DOHH2 (cell line): ENCODE measurements at regions not wholly inside any gene's neighbourhood (a gene's known extent, or its start where the extent isn't known, plus 50 kb on each side); places are given as distances from the start of the nearest gene placed in this dataset.

Source experiments
- H3F3A ChIP-seq: fragments of 200-600 bp; sonication (generic), shearing (Covaris generic); 2 replicates; pipeline ENCODE4 v1.6.0; 2016; ENCODE audit warnings: antibody characterized with exemption, mild to moderate bottlenecking; ENCODE audit not compliant: control insufficient read depth, insufficient read depth
- H3K27ac ChIP-seq: fragments of 200-600 bp; sonication (generic); 2 replicates; pipeline ENCODE4 v1.5.1; 2014; ENCODE audit warnings: low read depth, mild to moderate bottlenecking, low read length, moderate library complexity
- H3K27me3 ChIP-seq: fragments of 200-600 bp; sonication (generic); 2 replicates; pipeline ENCODE4 v1.6.1; 2014; ENCODE audit warnings: mild to moderate bottlenecking, low read length, mixed read lengths; ENCODE audit not compliant: control insufficient read depth
- H3K36me3 ChIP-seq: fragments of 200-600 bp; sonication (generic); 2 replicates; pipeline ENCODE4 v1.6.1; 2014; ENCODE audit warnings: mild to moderate bottlenecking, low read length, moderate library complexity, mixed read lengths; ENCODE audit not compliant: control insufficient read depth
- H3K4me1 ChIP-seq: fragments of 200-600 bp; sonication (generic); 2 replicates; pipeline ENCODE4 v1.6.1; 2014; ENCODE audit warnings: mild to moderate bottlenecking, low read length, mixed read lengths; ENCODE audit not compliant: control insufficient read depth
- H3K4me2 ChIP-seq: fragments of 200-600 bp; sonication (generic); 2 replicates; pipeline ENCODE4 v1.6.0; 2014; ENCODE audit warnings: mild to moderate bottlenecking, low read length, moderate library complexity
- H3K4me3 ChIP-seq: fragments of 200-600 bp; sonication (generic); 2 replicates; pipeline ENCODE4 v1.5.1; 2014; ENCODE audit warnings: mild to moderate bottlenecking, low read length, mixed read lengths
- H3K79me2 ChIP-seq: fragments of 200-600 bp; sonication (generic); 2 replicates; pipeline ENCODE4 v1.6.1; 2014; ENCODE audit warnings: mild to moderate bottlenecking, low read length, mixed read lengths; ENCODE audit not compliant: control insufficient read depth
- H3K9me2 ChIP-seq: fragments of 200-600 bp; sonication (generic); replicated peaks from 2 replicates; pipeline ENCODE4 v1.6.1; 2014; ENCODE audit warnings: mild to moderate bottlenecking, low read length, mixed read lengths; ENCODE audit not compliant: control insufficient read depth
- H3K9me3 ChIP-seq: fragments of 200-600 bp; sonication (generic); 2 replicates; pipeline ENCODE4 v1.6.1; 2014; ENCODE audit warnings: antibody characterized with exemption, low read length, mixed read lengths; ENCODE audit not compliant: control insufficient read depth, insufficient read depth
- H4K20me1 ChIP-seq: fragments of 200-600 bp; sonication (generic); 2 replicates; pipeline ENCODE4 v1.6.0; 2014; ENCODE audit warnings: low read depth, mild to moderate bottlenecking, antibody characterized with exemption, low read length, moderate library complexity; ENCODE audit not compliant: control insufficient read depth, insufficient read depth
- EZH2phosphoT487 ChIP-seq: fragments of 200-600 bp; sonication (generic); IDR thresholded peaks from 2 replicates; pipeline ENCODE4 v1.6.1; 2017; ENCODE audit warnings: borderline replicate concordance, mild to moderate bottlenecking, antibody characterized with exemption, low read length, moderate library complexity, mixed read lengths
- TF ChIP-seq, protein P1 (sequence below): fragments of 200-600 bp; sonication (generic); IDR thresholded peaks from one replicate; pipeline ENCODE4 v1.5.1; 2014; ENCODE audit warnings: antibody characterized with exemption, mild to moderate bottlenecking, low read depth, low read length; ENCODE audit not compliant: poor library complexity, severe bottlenecking

DNA sequence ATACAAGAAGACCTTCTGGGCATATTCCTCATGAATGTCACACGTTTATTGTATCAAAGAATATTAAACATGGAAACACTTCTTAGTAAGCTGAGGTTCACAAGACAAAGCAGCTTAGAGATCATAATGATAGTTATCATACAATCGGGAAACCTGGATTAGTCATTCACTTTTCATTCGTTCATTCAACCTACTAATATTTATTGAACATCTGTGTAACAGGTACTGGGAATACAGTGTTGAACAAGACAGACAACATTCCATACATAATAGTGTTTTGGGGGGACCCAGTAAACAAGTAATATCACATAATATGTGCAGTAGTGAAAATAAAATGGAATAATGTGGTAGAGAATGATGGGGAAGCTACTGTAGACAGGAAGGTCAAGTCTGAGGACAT is 100.6 kb upstream of the GRIP1 start:
- Histone ChIP-seq H3K27me3 (no peaks in the 10 kb centered on the region), H4K20me1 (no peaks in the 10 kb centered on the region), H3K9me2 (no peaks in the 10 kb centered on the region), H3K4me3 (no peak overlapping the region), H3K9me3 (no peaks in the 10 kb centered on the region), H3F3A (no peaks in the 10 kb centered on the region), H3K4me2 (no peak overlapping the region), H3K36me3 (no peaks in the 10 kb centered on the region), H3K27ac (no peak overlapping the region), H3K79me2 (no peaks in the 10 kb centered on the region), H3K4me1 (no peaks in the 10 kb centered on the region)
- TF ChIP-seq, protein P1, sequence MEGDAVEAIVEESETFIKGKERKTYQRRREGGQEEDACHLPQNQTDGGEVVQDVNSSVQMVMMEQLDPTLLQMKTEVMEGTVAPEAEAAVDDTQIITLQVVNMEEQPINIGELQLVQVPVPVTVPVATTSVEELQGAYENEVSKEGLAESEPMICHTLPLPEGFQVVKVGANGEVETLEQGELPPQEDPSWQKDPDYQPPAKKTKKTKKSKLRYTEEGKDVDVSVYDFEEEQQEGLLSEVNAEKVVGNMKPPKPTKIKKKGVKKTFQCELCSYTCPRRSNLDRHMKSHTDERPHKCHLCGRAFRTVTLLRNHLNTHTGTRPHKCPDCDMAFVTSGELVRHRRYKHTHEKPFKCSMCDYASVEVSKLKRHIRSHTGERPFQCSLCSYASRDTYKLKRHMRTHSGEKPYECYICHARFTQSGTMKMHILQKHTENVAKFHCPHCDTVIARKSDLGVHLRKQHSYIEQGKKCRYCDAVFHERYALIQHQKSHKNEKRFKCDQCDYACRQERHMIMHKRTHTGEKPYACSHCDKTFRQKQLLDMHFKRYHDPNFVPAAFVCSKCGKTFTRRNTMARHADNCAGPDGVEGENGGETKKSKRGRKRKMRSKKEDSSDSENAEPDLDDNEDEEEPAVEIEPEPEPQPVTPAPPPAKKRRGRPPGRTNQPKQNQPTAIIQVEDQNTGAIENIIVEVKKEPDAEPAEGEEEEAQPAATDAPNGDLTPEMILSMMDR = no peak
- TF ChIP-seq EZH2phosphoT487 = no peak

DNA sequence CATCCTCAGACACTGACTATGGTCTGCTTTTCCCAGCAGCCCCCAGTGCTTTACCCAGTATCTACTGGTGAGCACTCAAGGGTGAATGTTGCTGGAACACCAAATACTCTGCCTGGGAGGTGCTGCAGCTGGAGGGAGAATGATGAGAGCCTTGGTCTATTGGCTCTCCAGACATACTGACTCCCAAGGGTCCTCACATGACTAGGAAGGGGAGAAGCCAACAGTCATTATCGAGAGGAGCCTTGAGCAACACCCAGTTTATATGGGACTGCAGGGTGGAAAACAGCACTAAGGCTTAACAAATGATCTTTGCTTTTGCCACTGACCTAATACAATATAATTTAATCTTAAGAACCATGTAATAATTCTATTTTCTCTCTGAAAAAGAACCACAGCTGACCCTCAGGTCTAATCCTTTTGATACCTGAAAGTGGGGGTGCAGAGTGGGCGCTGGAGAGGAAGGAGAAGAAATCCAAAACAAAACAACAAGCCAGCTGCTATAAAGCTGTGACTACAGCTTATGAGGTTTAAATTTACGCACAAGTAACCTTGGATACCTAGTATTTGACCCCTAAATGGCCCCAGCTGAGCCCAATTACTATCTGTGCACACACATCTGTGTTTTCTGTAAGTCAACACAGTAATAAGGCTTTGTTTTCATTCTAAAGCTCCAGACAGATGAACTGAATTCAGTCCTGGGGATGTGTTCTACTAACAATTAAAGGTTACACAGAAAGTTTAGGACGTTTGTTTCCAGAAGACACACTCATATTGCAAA is 107.8 kb upstream of the GRIP1 start:
- TF ChIP-seq, protein P1 = no peak
- no peak for TF ChIP-seq EZH2phosphoT487
- H3K9me2 ChIP-seq = no peaks in the 10 kb centered on the region
- no peak overlapping the region for H3K4me3 ChIP-seq
- H3K9me3 ChIP-seq = no peaks in the 10 kb centered on the region
- H3K4me1 ChIP-seq = no peaks in the 10 kb centered on the region
- no peak overlapping the region for H3K27ac ChIP-seq
- no peaks in the 10 kb centered on the region for H3K79me2 ChIP-seq
- no peaks in the 10 kb centered on the region for H4K20me1 ChIP-seq
- no peaks in the 10 kb centered on the region for H3K27me3 ChIP-seq
- H3K4me2 ChIP-seq = no peak overlapping the region
- H3F3A ChIP-seq = no peaks in the 10 kb centered on the region
- H3K36me3 ChIP-seq = no peaks in the 10 kb centered on the region

DNA sequence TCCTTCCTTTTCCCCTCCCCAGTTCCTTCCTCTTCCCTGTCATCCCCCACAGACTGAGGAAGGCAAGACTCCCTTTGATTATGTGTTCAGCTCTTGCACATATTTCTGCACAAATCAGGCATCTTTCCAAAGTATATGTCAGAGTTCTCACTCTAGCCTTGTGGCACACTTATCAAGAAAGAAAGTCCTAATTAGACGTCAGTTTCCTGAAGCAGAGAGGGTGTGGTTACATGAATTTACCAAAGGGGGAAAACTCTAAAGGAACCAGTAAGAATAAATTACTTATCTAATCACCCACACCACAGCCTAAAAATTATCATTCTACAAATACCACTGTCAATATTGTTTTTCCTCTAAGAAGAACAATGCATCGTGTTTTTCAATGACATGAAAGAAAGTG is 120.7 kb upstream of the GRIP1 start:
- no peaks in the 10 kb centered on the region for H3K4me1 ChIP-seq
- H3K9me3 ChIP-seq = no peaks in the 10 kb centered on the region
- no peak overlapping the region for H3K4me3 ChIP-seq
- TF ChIP-seq, protein P1 = no peak
- no peak for TF ChIP-seq EZH2phosphoT487
- no peaks in the 10 kb centered on the region for H3F3A ChIP-seq
- no peak overlapping the region for H3K4me2 ChIP-seq
- H3K27ac ChIP-seq = no peak overlapping the region
- H3K27me3 ChIP-seq = no peaks in the 10 kb centered on the region
- no peaks in the 10 kb centered on the region for H3K9me2 ChIP-seq
- no peaks in the 10 kb centered on the region for H3K36me3 ChIP-seq
- no peaks in the 10 kb centered on the region for H4K20me1 ChIP-seq
- H3K79me2 ChIP-seq = no peaks in the 10 kb centered on the region
